Panc1 (cell line): ENCODE measurements at regions not wholly inside any gene's neighbourhood (a gene's known extent, or its start where the extent isn't known, plus 50 kb on each side); places are given as distances from the start of the nearest gene placed in this dataset.

Experiments used
- ATAC-seq: fragments of 200-7000 bp; cut with Tn5 transposase; 2 replicates; pipeline ENCODE4 v1.9.1; 2020; ENCODE audit warnings: mild to moderate bottlenecking, moderate library complexity
- BruUV-seq: library from RNA; stranded (reverse); fragments of 400-500 nt; replicated peaks from 2 replicates; lab custom pipeline; 2021; lab: Mats Ljungman, UMichigan
- CTCF ChIA-PET: fragments of 300-600 bp; sonication (Branson Sonifier 250); formaldehyde crosslinking; loops from one replicate; lab custom pipeline; 2022; ENCODE audit warnings: antibody characterized with exemption; lab: Charles Lee
- POLR2A ChIA-PET: fragments of 300-600 bp; sonication (Branson Sonifier 250); formaldehyde crosslinking; loops from one replicate; lab custom pipeline; 2022; ENCODE audit warnings: antibody characterized with exemption; lab: Charles Lee
- DNase-seq: peaks from one replicate; pipeline ENCODE4 v3.0.0-alpha.2; 2010; ENCODE audit warnings: low read depth, low spot score
- H3K27ac ChIP-seq: 2 replicates; pipeline ENCODE4 v1.5.1; 2011; ENCODE audit warnings: mild to moderate bottlenecking, low read length, inconsistent platforms
- H3K27me3 ChIP-seq: fragments of 200-500 bp; sonication (Bioruptor generic); 2 replicates; pipeline ENCODE4 v1.6.0; 2014; ENCODE audit warnings: low read length, inconsistent platforms; ENCODE audit not compliant: control insufficient read depth, insufficient read depth
- H3K36me3 ChIP-seq: fragments of 200-500 bp; sonication (Bioruptor generic); 2 replicates; pipeline ENCODE4 v1.5.1; 2014; ENCODE audit warnings: inconsistent platforms, mild to moderate bottlenecking, low read length, moderate library complexity; ENCODE audit not compliant: control insufficient read depth, insufficient read depth
- H3K4me1 ChIP-seq: 2 replicates; pipeline ENCODE4 v1.5.1; 2011; ENCODE audit warnings: inconsistent platforms, mild to moderate bottlenecking, low read length, moderate library complexity; ENCODE audit not compliant: control insufficient read depth, insufficient read depth
- H3K4me3 ChIP-seq, 2 experiments: 2 replicates each; pipeline ENCODE4 v1.5.1; 2011 to 2012; ENCODE audit warnings: low read depth in 2 of 2, low read length in 2 of 2, mild to moderate bottlenecking in 2 of 2, inconsistent platforms in 1 of 2, moderate library complexity in 1 of 2
- H3K9me3 ChIP-seq: fragments of 200-500 bp; sonication (Bioruptor generic); 2 replicates; pipeline ENCODE4 v1.5.1; 2014; ENCODE audit warnings: low read depth, mild to moderate bottlenecking, inconsistent platforms, low read length, moderate library complexity; ENCODE audit not compliant: control insufficient read depth, insufficient read depth
- POLR2AphosphoS5 ChIP-seq: IDR thresholded peaks from 2 replicates; pipeline ENCODE4 v1.6.1; 2012; ENCODE audit warnings: mild to moderate bottlenecking, low read depth, low read length, moderate library complexity
- SIN3A ChIP-seq: IDR thresholded peaks from 2 replicates; pipeline ENCODE4 v1.6.1; 2012; ENCODE audit warnings: low read depth, mild to moderate bottlenecking, low read length, moderate library complexity, borderline replicate concordance; ENCODE audit not compliant: insufficient read depth
- TCF7L2 ChIP-seq: IDR thresholded peaks from 2 replicates; pipeline ENCODE4 v1.6.1; 2011; ENCODE audit warnings: mild to moderate bottlenecking, low read depth, low read length, inconsistent platforms
- in situ Hi-C: cut with HindIII; loops from 2 replicates; pipeline ENCODE4 v1.10.0; 2016; ENCODE audit warnings: low sequenced_read_pairs, low pct_unique_long_range_greater_than_20kb
- intact Hi-C: fragments of 100-400 bp; cut with micrococcal nuclease; formaldehyde crosslinking; loops from one replicate; pipeline ENCODE4 v1.10.0; 2022; ENCODE audit not compliant: unreplicated experiment
- TF ChIP-seq, protein P1 (sequence below), 2 experiments: IDR thresholded peaks; 2 replicates each; pipeline ENCODE4 v1.6.1; 2011 to 2012; ENCODE audit warnings: low read depth in 2 of 2, control low read depth in 1 of 2, low read length in 1 of 2, mild to moderate bottlenecking in 1 of 2, moderate library complexity in 1 of 2; ENCODE audit not compliant: insufficient read depth in 1 of 2
- TF ChIP-seq, protein P2 (sequence below): fragments of 450-650 bp; IDR thresholded peaks from 2 replicates; pipeline ENCODE4 v1.5.1; 2017; ENCODE audit warnings: mild to moderate bottlenecking

DNA sequence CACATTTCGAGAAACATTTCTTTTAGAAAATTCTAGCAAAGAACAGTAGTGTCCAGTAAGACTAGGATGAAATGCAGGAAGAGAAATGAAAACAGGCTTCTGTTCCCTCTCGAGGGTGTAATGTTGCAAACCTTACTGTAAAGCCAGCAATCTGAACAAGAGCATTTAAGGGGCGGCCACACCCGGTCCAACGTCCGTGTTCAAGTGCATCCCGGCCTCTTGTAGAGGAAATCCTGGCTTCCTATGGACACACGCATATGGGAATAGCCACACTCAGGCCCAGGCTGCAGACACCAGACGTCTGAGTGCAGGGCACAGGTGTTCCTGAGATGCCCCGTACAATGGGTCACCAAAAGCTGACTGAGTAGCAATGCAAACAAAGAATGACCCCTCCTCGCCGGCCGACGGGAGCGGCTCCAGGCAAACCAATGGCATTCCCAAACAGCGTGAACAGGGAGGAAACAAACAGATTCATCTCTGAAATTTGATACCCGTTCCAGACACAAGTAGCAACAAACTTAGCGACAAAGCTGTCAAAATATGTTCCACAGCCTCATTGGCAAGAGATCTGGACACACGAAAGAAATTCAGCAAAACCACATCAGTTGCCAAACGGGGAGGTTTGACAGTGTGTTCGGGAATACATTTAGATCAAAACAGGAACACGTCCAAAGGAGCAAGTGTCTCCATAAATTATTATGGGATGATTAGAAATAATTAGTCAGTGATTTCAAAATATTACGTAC is 278.6 kb upstream of the TSHZ3 start:
- ATAC-seq (no peak), DNase-seq (no peak)
- ChIA-PET POLR2A (no interaction called here), CTCF (no interaction called here)
- TF ChIP-seq, protein P1, sequence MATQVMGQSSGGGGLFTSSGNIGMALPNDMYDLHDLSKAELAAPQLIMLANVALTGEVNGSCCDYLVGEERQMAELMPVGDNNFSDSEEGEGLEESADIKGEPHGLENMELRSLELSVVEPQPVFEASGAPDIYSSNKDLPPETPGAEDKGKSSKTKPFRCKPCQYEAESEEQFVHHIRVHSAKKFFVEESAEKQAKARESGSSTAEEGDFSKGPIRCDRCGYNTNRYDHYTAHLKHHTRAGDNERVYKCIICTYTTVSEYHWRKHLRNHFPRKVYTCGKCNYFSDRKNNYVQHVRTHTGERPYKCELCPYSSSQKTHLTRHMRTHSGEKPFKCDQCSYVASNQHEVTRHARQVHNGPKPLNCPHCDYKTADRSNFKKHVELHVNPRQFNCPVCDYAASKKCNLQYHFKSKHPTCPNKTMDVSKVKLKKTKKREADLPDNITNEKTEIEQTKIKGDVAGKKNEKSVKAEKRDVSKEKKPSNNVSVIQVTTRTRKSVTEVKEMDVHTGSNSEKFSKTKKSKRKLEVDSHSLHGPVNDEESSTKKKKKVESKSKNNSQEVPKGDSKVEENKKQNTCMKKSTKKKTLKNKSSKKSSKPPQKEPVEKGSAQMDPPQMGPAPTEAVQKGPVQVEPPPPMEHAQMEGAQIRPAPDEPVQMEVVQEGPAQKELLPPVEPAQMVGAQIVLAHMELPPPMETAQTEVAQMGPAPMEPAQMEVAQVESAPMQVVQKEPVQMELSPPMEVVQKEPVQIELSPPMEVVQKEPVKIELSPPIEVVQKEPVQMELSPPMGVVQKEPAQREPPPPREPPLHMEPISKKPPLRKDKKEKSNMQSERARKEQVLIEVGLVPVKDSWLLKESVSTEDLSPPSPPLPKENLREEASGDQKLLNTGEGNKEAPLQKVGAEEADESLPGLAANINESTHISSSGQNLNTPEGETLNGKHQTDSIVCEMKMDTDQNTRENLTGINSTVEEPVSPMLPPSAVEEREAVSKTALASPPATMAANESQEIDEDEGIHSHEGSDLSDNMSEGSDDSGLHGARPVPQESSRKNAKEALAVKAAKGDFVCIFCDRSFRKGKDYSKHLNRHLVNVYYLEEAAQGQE (IDR thresholded peaks at IDR 0.05; ENCODE audit: insufficient read depth in 1 of 2, low read depth in 2 of 2, low read length in 1 of 2) = no peak
- no peak for TF ChIP-seq TCF7L2
- TF ChIP-seq POLR2AphosphoS5 = no peak
- TF ChIP-seq, protein P2, sequence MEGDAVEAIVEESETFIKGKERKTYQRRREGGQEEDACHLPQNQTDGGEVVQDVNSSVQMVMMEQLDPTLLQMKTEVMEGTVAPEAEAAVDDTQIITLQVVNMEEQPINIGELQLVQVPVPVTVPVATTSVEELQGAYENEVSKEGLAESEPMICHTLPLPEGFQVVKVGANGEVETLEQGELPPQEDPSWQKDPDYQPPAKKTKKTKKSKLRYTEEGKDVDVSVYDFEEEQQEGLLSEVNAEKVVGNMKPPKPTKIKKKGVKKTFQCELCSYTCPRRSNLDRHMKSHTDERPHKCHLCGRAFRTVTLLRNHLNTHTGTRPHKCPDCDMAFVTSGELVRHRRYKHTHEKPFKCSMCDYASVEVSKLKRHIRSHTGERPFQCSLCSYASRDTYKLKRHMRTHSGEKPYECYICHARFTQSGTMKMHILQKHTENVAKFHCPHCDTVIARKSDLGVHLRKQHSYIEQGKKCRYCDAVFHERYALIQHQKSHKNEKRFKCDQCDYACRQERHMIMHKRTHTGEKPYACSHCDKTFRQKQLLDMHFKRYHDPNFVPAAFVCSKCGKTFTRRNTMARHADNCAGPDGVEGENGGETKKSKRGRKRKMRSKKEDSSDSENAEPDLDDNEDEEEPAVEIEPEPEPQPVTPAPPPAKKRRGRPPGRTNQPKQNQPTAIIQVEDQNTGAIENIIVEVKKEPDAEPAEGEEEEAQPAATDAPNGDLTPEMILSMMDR = no peak
- no peak for TF ChIP-seq SIN3A
- no peaks in the 10 kb centered on the region for H3K9me3 ChIP-seq
- no peaks in the 10 kb centered on the region for H3K36me3 ChIP-seq
- BruUV-seq = no TSS peak
- H3K27me3 ChIP-seq = no peaks in the 10 kb centered on the region
- in situ Hi-C loops = no loop called here
- H3K4me1 ChIP-seq = no peaks in the 10 kb centered on the region
- no peak overlapping the region for H3K4me3 ChIP-seq
- intact Hi-C loops = no loop called here
- no peak overlapping the region for H3K27ac ChIP-seq

DNA sequence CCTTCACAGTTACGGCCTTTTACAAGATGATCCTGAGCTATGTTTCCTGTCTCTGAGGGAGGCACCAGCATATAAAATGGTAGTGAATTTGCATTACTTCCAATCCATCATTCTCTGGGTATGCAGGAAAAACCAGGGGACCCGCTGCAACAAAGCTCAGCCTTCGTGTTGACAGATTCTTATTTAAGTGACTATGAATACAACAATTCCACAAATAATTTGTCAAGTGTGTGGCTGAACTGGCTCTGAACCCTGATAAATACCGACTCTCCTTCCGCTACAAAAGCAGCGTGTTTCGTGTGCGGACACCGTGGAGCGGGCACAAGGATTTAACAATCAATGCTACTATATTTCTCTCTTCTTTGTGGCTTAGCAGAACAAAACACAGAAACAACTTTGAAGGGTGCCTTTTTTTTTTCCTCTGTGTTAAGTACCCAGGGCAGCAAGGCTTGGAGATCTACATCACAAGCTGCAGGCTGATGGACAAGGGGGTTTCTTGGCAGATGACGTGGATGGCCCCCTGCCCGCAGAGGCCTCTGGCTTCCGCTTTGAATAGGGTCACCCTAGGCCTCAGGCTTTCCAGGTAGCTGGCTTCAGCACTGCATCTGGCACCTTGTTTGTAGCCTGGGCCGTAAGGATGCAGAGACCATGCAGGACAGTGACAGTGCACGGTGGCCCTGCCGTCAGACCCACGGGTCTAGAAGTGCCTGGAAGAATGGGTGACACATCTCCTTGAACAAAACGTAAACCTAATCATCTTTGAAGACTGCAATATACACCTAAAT is 280.5 kb upstream of the TSHZ3 start:
- Histone ChIP-seq H3K9me3 (no peaks in the 10 kb centered on the region), H3K27ac (no peak overlapping the region), H3K36me3 (no peaks in the 10 kb centered on the region), H3K4me1 (no peaks in the 10 kb centered on the region), H3K27me3 (no peaks in the 10 kb centered on the region), H3K4me3 (no peak overlapping the region)
- DNase-seq (no peak), ATAC-seq (no peak)
- intact Hi-C loops = no loop called here
- BruUV-seq = no TSS peak
- CTCF ChIA-PET = no interaction called here
- in situ Hi-C loops = no loop called here
- POLR2A ChIA-PET = no interaction called here
- no peak for TF ChIP-seq TCF7L2
- no peak for TF ChIP-seq POLR2AphosphoS5
- TF ChIP-seq, protein P2 = no peak
- no peak for TF ChIP-seq SIN3A
- TF ChIP-seq, protein P1 (IDR thresholded peaks at IDR 0.05; ENCODE audit: insufficient read depth in 1 of 2, low read depth in 2 of 2, low read length in 1 of 2) = no peak
